Smooth muscle cell (in vitro differentiated cells): ENCODE measurements at regions not wholly inside any gene's neighbourhood (a gene's known extent, or its start where the extent isn't known, plus 50 kb on each side); places are given as distances from the start of the nearest gene placed in this dataset.
"Not testable (repeated sequence)": the region's sequence is repeated elsewhere in the genome, so short reads cannot be mapped to it uniquely, and the experiment has no call there.

Experiments
- DNase-seq: peaks from one replicate; lab custom pipeline; 2025; ENCODE audit not compliant: unreplicated experiment; lab: John Stamatoyannopoulos, UW
- H2AFZ ChIP-seq: fragments of 200-600 bp; sonication (generic); 2 replicates; pipeline ENCODE4 v1.6.0; 2016; ENCODE audit warnings: antibody characterized with exemption, low read depth, mild to moderate bottlenecking
- H3F3A ChIP-seq: fragments of 200-600 bp; sonication (generic); 2 replicates; pipeline ENCODE4 v1.6.0; 2017; ENCODE audit warnings: antibody characterized with exemption, low read depth
- H3K27ac ChIP-seq: fragments of 200-600 bp; sonication (generic); 2 replicates; pipeline ENCODE4 v1.5.1; 2016; ENCODE audit warnings: low read depth, mild to moderate bottlenecking
- H3K27me3 ChIP-seq: fragments of 200-600 bp; sonication (generic); 2 replicates; pipeline ENCODE4 v1.6.1; 2016; ENCODE audit warnings: low read depth, mild to moderate bottlenecking
- H3K36me3 ChIP-seq: fragments of 200-600 bp; sonication (generic); 2 replicates; pipeline ENCODE4 v1.5.1; 2016; ENCODE audit warnings: low read depth
- H3K4me1 ChIP-seq: fragments of 200-600 bp; sonication (generic); 2 replicates; pipeline ENCODE4 v1.5.1; 2016; ENCODE audit warnings: low read depth
- H3K4me2 ChIP-seq: fragments of 200-600 bp; sonication (generic); 2 replicates; pipeline ENCODE4 v1.6.0; 2016; ENCODE audit warnings: mild to moderate bottlenecking
- H3K4me3 ChIP-seq: fragments of 200-600 bp; sonication (generic); 2 replicates; pipeline ENCODE4 v1.5.1; 2016; ENCODE audit warnings: mild to moderate bottlenecking
- H3K79me2 ChIP-seq: fragments of 200-600 bp; sonication (generic); 2 replicates; pipeline ENCODE4 v1.6.0; 2016; ENCODE audit warnings: low read depth, mild to moderate bottlenecking
- H3K9ac ChIP-seq: fragments of 200-600 bp; sonication (generic); 2 replicates; pipeline ENCODE4 v1.6.0; 2016; ENCODE audit warnings: low read depth
- H3K9me3 ChIP-seq: fragments of 200-600 bp; sonication (generic); replicated peaks from 2 replicates; pipeline ENCODE4 v1.5.1; 2016; ENCODE audit warnings: low read depth
- H4K20me1 ChIP-seq: fragments of 200-600 bp; sonication (generic); 2 replicates; pipeline ENCODE4 v1.6.0; 2016; ENCODE audit warnings: low read depth
- CTCF ChIP-seq: fragments of 200-600 bp; sonication (generic); IDR thresholded peaks from 2 replicates; pipeline ENCODE4 v1.5.1; 2017; ENCODE audit warnings: borderline replicate concordance, mild to moderate bottlenecking, antibody characterized with exemption; ENCODE audit not compliant: insufficient read depth, poor library complexity, severe bottlenecking
- WGBS: methylation state at CpG from one replicate; pipeline ENCODE4 v1.1.7; 2016; ENCODE audit warnings: low lambda C conversion rate; 5-methylcytosine and 5-hydroxymethylcytosine counted together

DNA sequence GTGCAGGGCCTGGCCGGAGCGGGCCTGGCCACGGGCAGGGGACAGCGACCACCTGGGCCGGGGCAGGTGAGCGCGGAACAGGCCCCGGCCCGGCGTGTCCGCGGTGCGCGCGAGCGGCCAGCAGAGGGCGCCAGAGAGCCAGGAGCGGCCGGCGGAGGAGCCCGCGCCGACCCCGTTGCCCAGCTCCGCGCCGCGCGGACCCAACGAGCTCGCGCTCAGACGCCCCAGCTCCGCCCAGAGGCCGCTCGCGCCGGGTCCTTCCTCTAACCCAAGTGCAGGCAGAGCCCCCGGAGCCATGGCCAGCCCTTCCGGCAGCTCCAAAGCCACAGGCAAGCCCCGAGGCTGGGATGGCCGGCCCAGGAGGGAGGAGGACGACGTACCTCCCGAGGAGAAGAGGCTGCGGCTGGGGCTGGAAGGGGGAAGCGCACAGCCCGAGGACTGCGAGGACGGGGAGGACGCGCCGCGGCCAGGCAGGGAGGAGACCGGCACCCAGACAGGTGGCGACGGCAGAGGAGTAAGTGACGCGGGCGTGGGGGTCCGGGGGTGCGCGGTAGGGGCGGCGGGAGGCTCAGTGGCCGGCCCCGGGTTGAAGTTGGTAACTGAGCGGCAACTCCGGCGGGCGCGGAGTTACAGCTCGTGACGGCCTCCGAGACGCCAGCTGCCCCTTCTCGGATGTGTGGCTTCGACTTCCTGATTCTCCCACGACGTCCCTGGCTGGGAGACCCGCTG, 88.1 kb downstream of the DEFB131A start:
- H3K27ac ChIP-seq, H4K20me1 ChIP-seq, H3K79me2 ChIP-seq, H3K9ac ChIP-seq, H3K4me1 ChIP-seq, H3K9me3 ChIP-seq, H3K36me3 ChIP-seq, H3F3A ChIP-seq: not testable (repeated sequence)
- TF ChIP-seq CTCF: peak; percentile 78
- peaks cover 11% of the 10 kb centered on the region for H3K27me3 ChIP-seq
- 2% methylated on average over 59 of the region's 81 CpGs for WGBS
- H3K4me2 ChIP-seq: peak overlapping the region; percentile 86
- peak overlapping the region; percentile 83 for H2AFZ ChIP-seq
- H3K4me3 ChIP-seq: peak overlapping the region; percentile 59
- DNase-seq: peak; percentile 33

GRCh38 chr4:9532863-9533192, 88.6 kb downstream of the DEFB131A start:
- Histone ChIP-seq H3K4me2 (peak overlapping the region; percentile 86), H3K4me3 (peak overlapping the region; percentile 59), H3K27me3 (peaks cover 11% of the 10 kb centered on the region), H2AFZ (peak overlapping the region; percentile 83)
- not testable (repeated sequence) for H3K79me2 ChIP-seq, H3K4me1 ChIP-seq, H3F3A ChIP-seq, H3K27ac ChIP-seq, H3K9me3 ChIP-seq, DNase-seq, H3K36me3 ChIP-seq, H3K9ac ChIP-seq, H4K20me1 ChIP-seq
- 13% methylated on average over 7 of the region's 15 CpGs for WGBS

DNA sequence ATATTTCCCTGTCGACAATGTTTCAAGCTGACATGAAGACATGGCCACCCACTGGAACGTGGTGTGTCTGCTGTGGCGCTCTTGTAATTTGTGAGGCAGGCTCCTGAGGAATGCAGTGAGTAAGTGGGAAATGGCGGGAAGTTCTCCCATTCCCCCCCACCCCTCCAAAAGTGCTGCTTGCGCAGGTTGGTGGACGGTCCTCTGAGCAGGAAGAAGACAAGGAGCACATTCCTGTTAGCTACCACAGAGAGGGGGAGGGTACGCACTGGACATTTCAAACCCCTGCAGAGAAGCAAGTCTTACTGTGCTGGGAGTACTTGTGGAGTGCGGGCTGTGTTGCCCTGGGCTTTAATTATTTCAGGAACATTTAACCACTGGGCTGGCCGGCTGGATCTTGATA, 92.9 kb downstream of the DEFB131A start:
- H3K79me2 ChIP-seq, H3K9ac ChIP-seq, H2AFZ ChIP-seq, H3K4me3 ChIP-seq, H3K27ac ChIP-seq, H3F3A ChIP-seq, H3K4me1 ChIP-seq, H4K20me1 ChIP-seq, H3K9me3 ChIP-seq, H3K36me3 ChIP-seq, H3K4me2 ChIP-seq, DNase-seq: not testable (repeated sequence)
- H3K27me3 ChIP-seq: peaks cover 11% of the 10 kb centered on the region
- WGBS: 78% methylated on average over 9 of the region's 9 CpGs

DNA sequence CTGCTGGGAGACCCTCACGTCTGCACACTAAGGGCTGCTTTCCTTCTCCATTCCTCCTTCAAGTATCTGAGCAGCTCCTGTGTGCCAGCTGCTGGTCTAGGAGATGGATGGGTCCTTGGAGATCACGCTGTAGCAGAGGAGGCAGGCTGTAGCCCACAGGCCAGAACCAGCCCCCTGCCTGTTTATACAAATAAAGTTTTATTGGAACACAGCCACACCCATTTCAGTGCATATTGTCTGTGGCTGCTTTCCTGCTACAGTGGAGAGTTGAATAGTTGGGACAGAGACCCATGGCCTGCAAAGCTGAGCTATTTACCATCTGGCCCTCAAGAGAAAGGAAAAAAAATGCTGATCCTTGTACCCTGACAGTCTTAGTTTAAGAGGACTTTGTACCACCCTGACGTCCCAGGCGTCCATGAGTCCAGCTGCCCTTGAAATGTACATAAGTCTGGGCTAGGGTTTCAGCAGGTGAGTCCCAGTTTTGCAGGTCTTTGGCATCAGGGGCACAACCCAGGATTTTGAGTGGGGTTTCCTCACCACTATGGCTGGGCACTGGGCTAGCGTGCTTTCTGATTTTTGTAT, 95.8 kb downstream of the DEFB131A start:
- H3K9me3 ChIP-seq, H3K27ac ChIP-seq, H3K79me2 ChIP-seq, H3K4me3 ChIP-seq, H2AFZ ChIP-seq, H3K36me3 ChIP-seq, H3K9ac ChIP-seq, H3K27me3 ChIP-seq, H3F3A ChIP-seq, H3K4me1 ChIP-seq, DNase-seq, H3K4me2 ChIP-seq, H4K20me1 ChIP-seq: not testable (repeated sequence)
- 97% methylated on average over 5 of the region's 5 CpGs for WGBS

GRCh38 chr4:9541388-9541915, 97.2 kb downstream of the DEFB131A start:
- H3K4me1 ChIP-seq, H3K4me2 ChIP-seq, H2AFZ ChIP-seq, DNase-seq, H3K36me3 ChIP-seq, H3F3A ChIP-seq, H3K9me3 ChIP-seq, H4K20me1 ChIP-seq, H3K79me2 ChIP-seq, H3K9ac ChIP-seq, H3K27me3 ChIP-seq, H3K4me3 ChIP-seq, H3K27ac ChIP-seq: not testable (repeated sequence)
- 87% methylated on average over 3 of the region's 3 CpGs for WGBS

DNA sequence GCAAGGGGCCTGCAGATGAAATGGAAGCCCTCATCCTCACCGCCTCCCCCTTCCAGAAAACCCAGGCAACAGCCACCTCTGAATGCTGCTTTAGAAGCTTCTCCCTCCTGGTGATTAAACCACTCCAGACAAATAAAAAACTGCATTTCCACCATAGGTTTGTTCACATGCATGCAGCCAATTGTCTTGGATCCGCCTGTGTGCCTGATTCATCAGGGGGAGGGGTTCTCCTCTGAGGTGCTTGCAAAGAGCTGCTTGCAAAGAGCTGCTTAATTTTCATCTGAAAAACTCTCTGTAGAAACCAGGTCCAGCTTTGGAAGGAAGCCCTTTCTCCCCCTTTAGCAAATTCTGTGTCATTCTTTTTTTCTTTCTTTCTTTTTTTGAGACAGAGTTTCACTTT, 100.6 kb downstream of the DEFB131A start:
- WGBS: 67% methylated on average over 2 of the region's 2 CpGs
- H3K9ac ChIP-seq, H3K4me1 ChIP-seq, H3F3A ChIP-seq, H2AFZ ChIP-seq, H3K4me3 ChIP-seq, H3K27ac ChIP-seq, H3K4me2 ChIP-seq, H4K20me1 ChIP-seq, H3K27me3 ChIP-seq, H3K36me3 ChIP-seq, H3K9me3 ChIP-seq, DNase-seq, H3K79me2 ChIP-seq: not testable (repeated sequence)

- H3K4me2 ChIP-seq, H3K4me1 ChIP-seq, H3K79me2 ChIP-seq, H3K9ac ChIP-seq, H3F3A ChIP-seq, H3K27me3 ChIP-seq, H3K36me3 ChIP-seq, H3K4me3 ChIP-seq, H3K27ac ChIP-seq, H4K20me1 ChIP-seq, DNase-seq, H2AFZ ChIP-seq, H3K9me3 ChIP-seq: not testable (repeated sequence)
- WGBS: 89% methylated on average over 5 of the region's 6 CpGs
These were observed 103.3 kb downstream of the DEFB131A start for GRCh38 chr4:9547470-9547869.

GRCh38 chr4:9556076-9556475, 111.9 kb downstream of the DEFB131A start:
- H4K20me1 ChIP-seq, DNase-seq, H3K9me3 ChIP-seq, H3F3A ChIP-seq, H3K4me1 ChIP-seq, H3K27ac ChIP-seq, H3K79me2 ChIP-seq, H3K4me3 ChIP-seq, H2AFZ ChIP-seq, H3K4me2 ChIP-seq, H3K27me3 ChIP-seq, H3K9ac ChIP-seq, H3K36me3 ChIP-seq: not testable (repeated sequence)
- WGBS: 89% methylated on average over 6 of the region's 6 CpGs
